GM21390 (cell line): ENCODE measurements at regions not wholly inside any gene's neighbourhood (a gene's known extent, or its start where the extent isn't known, plus 50 kb on each side); places are given as distances from the start of the nearest gene placed in this dataset.
"Not testable (repeated sequence)": the region's sequence is repeated elsewhere in the genome, so short reads cannot be mapped to it uniquely, and the experiment has no call there.

ENCODE experiments used
- ATAC-seq: cut with Tn5 transposase; IDR thresholded peaks from one replicate; pipeline ENCODE4 v1.9.1; 2021; ENCODE audit not compliant: unreplicated experiment

DNA sequence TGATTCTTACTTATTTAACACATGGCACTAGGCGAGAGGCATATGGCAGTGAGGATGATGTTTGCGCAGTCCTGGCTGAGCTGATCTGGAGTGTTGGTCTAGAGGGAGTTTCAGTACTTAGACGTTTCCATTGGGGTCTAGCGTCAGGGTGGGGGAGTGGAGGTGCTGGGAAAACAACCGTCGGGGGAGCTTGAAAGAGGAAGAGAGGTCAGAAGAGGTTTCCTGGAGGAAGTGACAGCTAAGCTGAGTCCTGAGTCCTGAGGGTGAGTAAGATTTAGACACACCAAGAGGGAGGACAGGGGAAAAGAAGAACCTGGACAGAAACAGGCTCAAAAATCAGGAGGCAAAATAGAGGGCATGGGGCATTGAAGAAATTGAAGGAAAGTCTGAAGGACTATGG, 81.4 kb downstream of the ALOX5AP start:
- ATAC-seq, result no peak

- ATAC-seq, result no peak
Measured at GRCh38 chr13:30818323-30818960, 83.1 kb downstream of the ALOX5AP start.

DNA sequence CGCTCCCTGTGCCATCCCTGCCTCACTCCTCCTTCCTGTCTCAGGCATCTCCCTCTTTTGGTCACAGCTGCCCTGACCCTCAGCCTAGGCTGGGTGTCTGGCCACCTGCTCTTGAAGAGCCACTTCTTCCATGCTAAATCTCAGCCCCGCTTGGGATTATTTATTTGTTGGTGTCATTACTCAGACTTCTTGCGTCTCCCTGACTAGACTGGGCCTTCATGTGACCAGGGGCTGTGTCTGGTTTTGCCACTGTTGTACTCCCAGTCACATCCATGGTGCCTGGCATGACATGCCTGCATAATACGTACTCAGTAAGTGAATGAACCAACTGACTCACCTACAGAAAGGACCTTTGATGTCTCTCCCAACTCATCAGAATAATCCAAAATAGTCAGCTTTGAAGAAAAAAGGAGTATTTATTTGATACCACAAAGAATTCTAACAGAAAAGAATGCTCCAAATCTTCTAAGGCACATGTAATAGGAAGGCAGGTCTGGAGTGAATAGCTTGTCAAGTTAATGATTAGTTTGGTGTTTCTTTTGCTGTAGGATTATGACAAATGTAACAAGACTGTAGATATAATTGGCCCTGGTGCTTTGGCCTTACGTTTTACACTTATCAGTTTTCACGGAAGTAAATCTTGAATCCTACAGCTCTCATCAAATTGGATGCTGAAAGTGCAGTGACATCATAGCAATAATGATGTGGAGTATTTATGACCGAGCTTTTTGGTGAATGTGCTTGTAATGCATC, 84.0 kb downstream of the ALOX5AP start:
- ATAC-seq, result no peak

DNA sequence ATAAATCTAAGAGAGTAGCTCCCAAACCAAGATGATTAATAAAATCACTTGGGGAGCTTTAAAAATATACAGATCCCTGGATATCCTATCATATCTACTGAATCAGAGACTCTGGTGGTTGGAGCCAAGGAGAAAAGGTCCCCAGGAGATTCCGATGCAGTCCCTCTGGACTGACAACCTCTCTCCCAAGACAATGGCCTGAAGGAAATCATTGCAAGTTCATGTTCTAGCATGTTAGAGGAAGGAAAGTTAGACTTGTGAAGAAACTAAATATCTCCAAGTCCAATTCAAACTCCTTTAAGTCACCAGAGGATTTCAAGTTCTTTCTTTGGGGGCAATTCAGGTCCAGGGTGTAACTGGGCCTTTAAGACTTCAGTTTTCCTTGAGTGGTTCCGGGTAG, 84.7 kb upstream of the MEDAG start:
- no peak for ATAC-seq

DNA sequence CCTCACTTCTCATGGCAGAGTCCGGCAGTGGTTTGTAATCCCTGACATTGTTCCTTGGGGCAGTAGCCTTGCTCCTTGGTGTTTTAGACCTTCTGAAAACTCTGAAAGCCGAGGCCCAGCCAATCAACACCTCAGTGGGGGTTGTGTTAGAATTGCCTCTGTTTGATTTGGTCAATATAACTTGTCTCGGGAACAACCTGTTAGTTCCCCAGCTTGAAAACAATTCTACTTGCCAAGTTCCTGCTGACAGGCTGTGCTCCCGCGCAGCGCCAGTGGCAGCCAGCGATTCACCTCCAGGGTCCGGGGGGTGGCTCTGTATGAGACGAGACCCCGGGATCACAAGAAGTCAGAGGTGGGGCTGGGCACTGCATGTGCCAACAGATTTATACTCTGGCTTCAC, 81.4 kb upstream of the MEDAG start:
- no peak for ATAC-seq

- no peak for ATAC-seq
Measured at GRCh38 chr13:30826911-30827577, 79.0 kb upstream of the MEDAG start.

DNA sequence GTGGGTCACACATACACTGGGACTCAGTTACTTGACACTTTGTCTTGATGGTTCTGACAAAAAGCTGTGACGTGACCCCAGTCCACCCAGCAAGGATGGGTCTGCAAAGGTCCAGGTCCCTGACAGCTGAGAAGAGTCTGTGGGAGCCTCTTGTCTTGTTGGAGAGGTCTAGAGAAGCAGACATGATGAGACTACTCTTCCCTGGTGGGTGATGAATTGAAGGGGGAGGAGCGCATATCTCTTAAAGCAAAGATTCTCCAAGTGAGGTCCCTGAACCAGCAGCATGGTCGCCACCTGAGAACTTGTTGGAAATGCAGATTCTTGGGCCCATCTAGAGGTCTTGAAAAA, 78.5 kb upstream of the MEDAG start:
- ATAC-seq, result no peak

DNA sequence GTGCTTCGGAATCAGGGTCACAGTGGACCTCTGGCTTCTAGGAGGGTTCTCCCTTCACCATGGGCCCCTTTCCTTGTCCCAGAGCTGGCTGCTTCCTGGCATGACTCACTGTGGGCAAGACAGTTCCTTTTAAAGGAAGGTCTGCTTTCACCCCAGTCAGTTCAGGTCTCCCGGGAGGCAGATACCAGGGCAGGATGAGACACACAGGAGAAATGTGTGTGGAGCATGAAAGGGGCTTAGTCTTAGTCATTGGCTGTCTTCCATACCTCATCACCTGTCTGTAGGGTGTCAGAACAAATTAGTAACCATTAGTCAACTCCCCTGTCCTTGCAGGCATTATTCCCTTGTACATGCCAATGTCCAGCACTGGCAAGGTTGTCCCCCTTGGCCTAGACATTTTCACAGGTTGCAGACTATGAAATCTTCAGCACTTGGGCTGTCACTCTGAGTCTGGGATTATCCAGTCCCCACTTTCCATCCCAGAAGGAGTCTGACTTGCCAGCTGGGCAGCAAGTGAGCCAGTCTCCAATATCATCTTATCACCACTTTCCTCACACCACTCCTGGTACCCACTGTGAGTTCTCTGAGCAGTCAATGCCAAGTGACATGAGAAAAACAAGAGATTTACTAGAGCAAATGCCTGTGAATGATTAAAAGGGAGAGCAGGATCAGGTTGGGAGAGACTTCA, 76.8 kb upstream of the MEDAG start:
- no peak for ATAC-seq

DNA sequence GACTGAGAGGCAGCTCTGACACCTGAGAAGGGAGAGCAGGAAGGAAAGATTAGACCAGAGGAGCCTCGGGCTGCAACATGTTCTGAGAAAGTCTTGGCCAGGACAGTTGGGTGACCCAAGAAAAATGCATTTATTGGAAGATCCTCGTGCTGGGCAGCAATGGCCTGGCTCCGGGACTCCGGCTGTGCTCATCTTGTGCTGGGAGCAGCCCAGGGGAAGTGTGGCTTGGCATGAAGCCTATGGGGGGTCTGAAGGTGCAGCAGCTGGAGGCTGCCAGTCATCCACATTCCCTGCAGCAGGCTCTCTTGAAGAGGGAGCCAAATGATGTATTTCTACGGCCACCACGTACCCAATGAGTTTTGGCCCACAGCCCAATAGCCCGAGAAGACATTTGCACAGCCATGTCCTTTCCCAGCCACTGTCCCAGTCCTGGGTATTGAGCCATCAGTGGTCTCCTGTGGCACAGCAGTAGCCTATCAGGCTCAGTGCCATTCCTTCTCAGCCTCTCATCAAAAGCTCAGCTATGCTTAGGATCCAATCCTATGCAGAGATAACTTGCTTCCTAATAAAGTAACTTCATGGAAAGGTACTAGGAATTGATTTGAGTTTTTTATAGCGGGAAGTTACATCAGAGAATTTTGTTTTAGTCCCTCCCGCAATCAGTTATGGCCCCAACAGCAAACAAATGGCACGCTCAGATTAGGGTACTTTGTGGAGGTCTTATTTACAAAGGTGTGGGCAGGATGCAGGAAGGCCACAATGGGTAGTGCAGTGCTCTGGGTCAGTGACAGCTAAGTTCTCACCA, 76.0 kb upstream of the MEDAG start:
- no peak for ATAC-seq

GRCh38 chr13:30830638-30830965, 75.5 kb upstream of the MEDAG start:
- no peak for ATAC-seq

GRCh38 chr13:30831515-30831914, 74.6 kb upstream of the MEDAG start:
- no peak for ATAC-seq

GRCh38 chr13:30832377-30832776, 73.7 kb upstream of the MEDAG start:
- ATAC-seq, result no peak

GRCh38 chr13:30832845-30833332, 73.2 kb upstream of the MEDAG start:
- ATAC-seq, result no peak

- no peak for ATAC-seq
Measured at GRCh38 chr13:30835442-30835841, 70.6 kb upstream of the MEDAG start.

DNA sequence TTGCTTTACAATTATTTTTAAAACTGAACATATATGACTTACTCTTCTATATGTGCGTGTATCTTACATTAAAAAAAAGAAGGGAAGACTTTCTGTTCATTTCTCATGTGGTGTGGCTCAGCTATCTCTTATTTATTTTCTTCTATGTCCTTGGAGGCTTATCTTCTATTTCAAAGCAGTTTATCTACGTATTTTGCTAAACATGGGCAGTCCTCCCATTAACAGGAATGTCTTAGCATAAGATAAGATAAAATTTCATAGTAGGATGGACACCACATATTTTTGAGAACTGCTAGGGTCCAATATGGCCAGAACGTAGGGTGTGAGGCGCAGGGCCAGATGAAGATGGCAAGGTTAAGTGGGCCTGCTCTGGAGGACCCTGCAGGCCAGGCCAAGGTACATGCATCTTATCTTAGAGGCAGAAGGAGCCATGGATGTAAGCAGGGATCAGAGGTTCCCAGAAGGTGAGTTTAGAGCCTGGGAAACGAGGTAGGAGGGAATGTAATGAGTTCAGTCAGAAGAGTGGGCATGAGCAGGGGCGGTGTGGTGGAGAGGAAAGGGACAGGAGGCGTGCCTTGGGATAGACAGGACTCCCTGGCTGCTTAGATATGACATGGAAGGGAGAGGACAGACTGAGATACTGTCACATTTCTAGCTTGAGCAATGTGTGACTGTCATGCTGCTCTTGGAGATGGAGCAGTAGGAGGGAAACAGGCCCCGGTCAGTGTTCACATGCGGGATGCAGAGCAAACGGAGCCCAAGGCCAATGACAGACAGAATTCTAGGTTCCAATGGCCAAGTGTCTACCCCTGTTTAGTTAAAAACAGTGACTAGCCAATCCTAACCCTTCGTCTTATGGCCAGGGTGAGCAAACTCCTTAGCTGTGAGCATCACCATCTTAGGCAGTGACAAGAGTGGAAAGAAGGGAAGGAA, 68.6 kb upstream of the MEDAG start:
- no peak for ATAC-seq

DNA sequence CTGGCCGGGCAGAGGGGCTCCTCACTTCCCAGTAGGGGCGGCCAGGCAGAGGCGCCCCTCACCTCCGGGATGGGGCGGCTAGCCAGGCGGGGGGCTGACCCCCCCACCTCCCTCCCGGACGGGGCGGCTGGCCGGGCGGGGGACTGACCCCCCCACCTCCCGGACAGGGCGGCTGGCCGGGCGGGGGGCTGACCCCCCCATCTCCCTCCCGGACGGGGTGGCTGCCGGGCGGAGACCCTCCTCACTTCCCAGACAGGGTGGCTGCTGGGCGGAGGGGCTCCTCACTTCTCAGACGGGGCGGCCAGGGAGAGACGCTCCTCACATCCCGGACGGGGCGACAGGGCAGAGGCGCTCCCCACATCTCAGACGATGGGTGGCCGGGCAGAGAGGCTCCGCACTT, 66.4 kb upstream of the MEDAG start:
- not testable (repeated sequence) for ATAC-seq

DNA sequence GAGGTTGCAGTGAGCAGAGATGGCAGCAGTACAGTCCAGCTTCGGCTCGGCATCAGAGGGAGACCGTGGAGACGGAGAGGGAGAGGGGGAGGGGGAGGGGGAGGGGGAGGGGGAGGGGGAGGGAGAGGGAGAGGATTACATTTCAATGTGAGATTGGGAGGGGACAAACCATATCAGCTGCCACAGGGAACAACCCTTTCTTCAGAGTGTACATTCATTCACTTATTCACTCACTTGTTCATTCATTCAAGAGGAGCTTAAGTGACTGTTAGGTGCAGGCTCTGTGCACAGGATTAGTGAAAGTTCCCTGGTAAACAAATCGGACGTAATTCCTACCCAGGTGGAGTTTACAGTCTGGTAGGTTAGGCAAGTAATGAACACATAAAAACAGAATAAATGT, 65.6 kb upstream of the MEDAG start:
- ATAC-seq, result no peak

DNA sequence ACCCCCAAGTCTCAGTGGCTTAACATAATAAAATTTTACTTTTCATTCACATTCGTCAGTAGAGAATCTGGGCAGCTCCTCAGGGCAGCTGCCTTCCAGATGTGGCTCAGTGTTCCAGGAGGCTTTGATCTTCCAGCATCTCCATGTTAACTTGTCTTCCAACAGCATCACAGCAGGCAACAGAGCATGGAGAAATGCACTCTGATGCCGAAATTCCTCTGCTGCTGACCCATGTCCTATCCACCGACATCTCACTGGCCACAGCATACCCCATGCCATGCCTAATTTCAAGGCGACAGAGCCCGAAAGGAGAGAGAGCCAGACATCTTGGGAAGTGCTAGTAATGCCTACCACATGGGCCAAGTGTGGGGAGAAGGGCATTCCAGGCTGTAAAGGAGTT, 64.9 kb upstream of the MEDAG start:
- no peak for ATAC-seq

DNA sequence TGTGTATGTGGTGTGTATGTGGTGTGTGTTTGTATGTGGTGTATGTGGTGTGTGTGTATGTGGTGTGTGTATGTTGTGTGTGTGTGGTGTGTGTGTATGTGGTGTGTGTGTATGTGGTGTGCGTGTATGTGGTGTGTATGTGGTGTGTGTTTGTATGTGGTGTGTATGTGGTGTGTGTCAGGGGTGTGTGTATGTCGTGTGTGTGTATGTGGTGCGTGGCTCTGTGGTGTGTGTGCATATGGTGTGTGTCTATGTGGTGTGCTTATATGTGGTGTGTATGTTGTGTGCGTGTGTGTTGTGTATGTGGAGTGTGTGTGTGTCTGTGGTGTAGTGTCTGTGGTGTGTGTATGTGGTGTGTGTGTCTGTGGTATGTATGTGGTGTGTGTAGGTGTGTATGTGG, 62.5 kb upstream of the MEDAG start:
- ATAC-seq, result no peak
